ENCODE measurements at regions not wholly inside any gene's neighbourhood (a gene's known extent, or its start where the extent isn't known, plus 50 kb on each side); places are given as distances from the start of the nearest gene placed in this dataset.

DNA sequence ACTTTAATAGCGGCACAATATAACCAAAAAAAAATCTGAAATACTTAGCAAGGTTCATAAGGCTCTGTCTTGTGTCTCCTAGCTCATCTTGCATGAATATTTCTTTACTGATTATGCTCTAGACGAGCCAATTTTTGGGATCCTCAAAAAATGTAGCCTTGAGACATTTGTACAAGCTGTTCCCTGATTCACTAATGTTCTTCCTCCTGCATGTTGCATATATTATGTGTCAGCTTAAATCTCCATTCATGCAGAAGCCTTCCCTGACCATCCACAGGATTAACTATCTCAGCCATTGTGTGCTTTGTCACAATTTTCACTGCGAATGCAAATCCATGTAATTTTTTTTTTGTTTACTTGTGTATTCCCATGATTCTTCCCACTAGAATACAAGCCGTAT lies 594.0 kb upstream of the VRK2 start:
- no peak overlapping the region for H4K5ac ChIP-seq (ENCODE audit: insufficient read length, low read depth, low read length)
- H2AK5ac ChIP-seq (ENCODE audit: low read depth, low read length), result no peak overlapping the region
- no peaks in the 10 kb centered on the region for H3K27me3 ChIP-seq (replicated peaks in 1 of 4; ENCODE audit: control insufficient read depth in 3 of 4, extremely low read depth in 1 of 4, insufficient read depth in 3 of 4, low read length in 3 of 4)
- no peak overlapping the region for H3K23ac ChIP-seq (ENCODE audit: insufficient read length)
- no peaks in the 10 kb centered on the region for H3K4me1 ChIP-seq (replicated peaks in 1 of 4; ENCODE audit: control insufficient read depth in 3 of 4, insufficient read depth in 4 of 4, low read length in 3 of 4)
- H4K20me1 ChIP-seq (replicated peaks in 1 of 2; ENCODE audit: control insufficient read depth in 1 of 2, insufficient read depth in 2 of 2, low read length in 2 of 2), result no peaks in the 10 kb centered on the region
- no peaks in the 10 kb centered on the region for H3K23me2 ChIP-seq (ENCODE audit: low read depth, low read length)
- H3K4ac ChIP-seq (replicated peaks; ENCODE audit: insufficient read length, low read depth, low read length), result no peak overlapping the region
- no peak overlapping the region for H3K9ac ChIP-seq (replicated peaks in 1 of 4; ENCODE audit: extremely low read depth in 1 of 4, low read depth in 3 of 4, low read length in 3 of 4)
- H2BK5ac ChIP-seq (ENCODE audit: low read depth, low read length), result no peak overlapping the region
- no peak overlapping the region for H3K14ac ChIP-seq (ENCODE audit: insufficient read length)
- H2BK20ac ChIP-seq (ENCODE audit: low read length), result no peak overlapping the region
- H3K4me3 ChIP-seq (ENCODE audit: extremely low read depth in 1 of 4, insufficient read depth in 2 of 4, low read depth in 3 of 4, low read length in 4 of 4), result no peak overlapping the region
- no peak overlapping the region for H3K18ac ChIP-seq (ENCODE audit: extremely low read depth, low read length)
- no peak overlapping the region for H3K56ac ChIP-seq (replicated peaks; ENCODE audit: insufficient read length, low read depth, low read length)
- DNase-seq (ENCODE audit: low read depth in 1 of 2, low spot score in 2 of 2) (no peak), FAIRE-seq (no peak)
- H2BK15ac ChIP-seq (ENCODE audit: low read length), result no peak overlapping the region
- no peak overlapping the region for H4K8ac ChIP-seq (ENCODE audit: extremely low read depth, insufficient read depth, low read length)
- H3K27ac ChIP-seq (ENCODE audit: low read depth, low read length), result no peak overlapping the region
- H2AFZ ChIP-seq (ENCODE audit: low read length), result no peak overlapping the region
- H4K91ac ChIP-seq (replicated peaks; ENCODE audit: insufficient read length, low read length), result no peak overlapping the region
- H3K4me2 ChIP-seq (ENCODE audit: insufficient read depth in 1 of 2, low read depth in 2 of 2, low read length in 2 of 2), result no peak overlapping the region
- no peaks in the 10 kb centered on the region for H3K9me3 ChIP-seq (ENCODE audit: insufficient read depth in 2 of 2, low read depth in 1 of 2, low read length in 1 of 2)
- H2BK12ac ChIP-seq (ENCODE audit: low read depth, low read length), result no peak overlapping the region
- CTCF ChIA-PET (ENCODE audit: partially characterized antibody), result interaction anchor here (1.0 kb wide), 1 partner anchor 68 kb away, joined by 3 read pairs; no protein-coding TSS in a partner anchor
- H3K79me1 ChIP-seq (ENCODE audit: low read depth, low read length), result no peaks in the 10 kb centered on the region
- no peaks in the 10 kb centered on the region for H3K79me2 ChIP-seq (ENCODE audit: control insufficient read depth in 1 of 2, insufficient read depth in 2 of 2, low read length in 2 of 2)
- no peaks in the 10 kb centered on the region for H3K36me3 ChIP-seq (ENCODE audit: control insufficient read depth in 2 of 4, insufficient read depth in 4 of 4, low read length in 3 of 4)
- POLR2A ChIA-PET (ENCODE audit: partially characterized antibody), result no interaction called here
- no peak overlapping the region for H2BK120ac ChIP-seq (replicated peaks; ENCODE audit: low read depth, low read length)
- WGBS, 2 experiments (ENCODE audit: extremely low coverage in 1 of 2, insufficient coverage in 1 of 2, insufficient read length in 1 of 2, insufficient replicate concordance in 2 of 2, low coverage in 1 of 2, low lambda C conversion rate in 2 of 2, missing lambda C conversion rate in 1 of 2), result 89% methylated on average over 4 of the region's 4 CpGs; no CpG with 5 or more reads in 1 of the 2 experiments
- no peak for TF ChIP-seq EZH2 (IDR thresholded peaks at IDR 0.05; ENCODE audit: low read depth, low read length, severe bottlenecking)
- no peak for TF ChIP-seq KDM5A (IDR thresholded peaks at IDR 0.05; ENCODE audit: low read length)
- TF ChIP-seq BCL11A (IDR thresholded peaks at IDR 0.05; ENCODE audit: low read depth in 2 of 2, low read length in 2 of 2), result no peak
- TF ChIP-seq CBX8 (IDR thresholded peaks at IDR 0.05; ENCODE audit: borderline replicate concordance, low read depth, low read length), result no peak
- TF ChIP-seq PHF8 (conservative IDR thresholded peaks at IDR 0.05; ENCODE audit: low read depth, low read length), result no peak
- TF ChIP-seq EGR1 (IDR thresholded peaks at IDR 0.05; ENCODE audit: borderline replicate concordance, low read depth, low read length), result no peak
- no peak for TF ChIP-seq POLR2AphosphoS5 (IDR thresholded peaks at IDR 0.05; ENCODE audit: low read depth, low read length)
- no peak for TF ChIP-seq TAF1 (IDR thresholded peaks at IDR 0.05; ENCODE audit: low read depth, low read length)
- TF ChIP-seq SP2 (IDR thresholded peaks at IDR 0.05; ENCODE audit: low read length), result no peak
- no peak for TF ChIP-seq BACH1 (IDR thresholded peaks at IDR 0.05; ENCODE audit: low read length)
- TF ChIP-seq, protein P1, sequence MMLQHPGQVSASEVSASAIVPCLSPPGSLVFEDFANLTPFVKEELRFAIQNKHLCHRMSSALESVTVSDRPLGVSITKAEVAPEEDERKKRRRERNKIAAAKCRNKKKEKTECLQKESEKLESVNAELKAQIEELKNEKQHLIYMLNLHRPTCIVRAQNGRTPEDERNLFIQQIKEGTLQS (IDR thresholded peaks at IDR 0.05; ENCODE audit: insufficient read depth, low read depth, low read length), result no peak
- no peak for TF ChIP-seq SRF (IDR thresholded peaks at IDR 0.05; ENCODE audit: low read depth, low read length)
- no peak for TF ChIP-seq NANOG (IDR thresholded peaks at IDR 0.05; ENCODE audit: insufficient read depth, low read depth, low read length, poor library complexity, severe bottlenecking)
- TF ChIP-seq RAD21 (IDR thresholded peaks at IDR 0.05 in 1 of 2, conservative IDR thresholded peaks at IDR 0.05 in 1 of 2; ENCODE audit: low read depth in 2 of 2, low read length in 2 of 2), result no peak
- no peak for TF ChIP-seq CHD1 (IDR thresholded peaks at IDR 0.05; ENCODE audit: low read depth, low read length)

Measured in H1 (cell line).